Activated CD4-positive, alpha-beta memory T cell treated with anti-CD3 and anti-CD28 coated beads for 36 hours (primary cell): ENCODE measurements at regions not wholly inside any gene's neighbourhood (a gene's known extent, or its start where the extent isn't known, plus 50 kb on each side); places are given as distances from the start of the nearest gene placed in this dataset.
"Not testable (repeated sequence)": the region's sequence is repeated elsewhere in the genome, so short reads cannot be mapped to it uniquely, and the experiment has no call there.

Experiments used
- CTCF ChIA-PET: fragments of 350-600 bp; sonication (Branson Sonifier 250); formaldehyde crosslinking; loops from one replicate; lab custom pipeline; 2021; ENCODE audit warnings: antibody characterized with exemption, inconsistent platforms; lab: Charles Lee
- POLR2A ChIA-PET: fragments of 350-600 bp; sonication (Branson Sonifier 250); formaldehyde crosslinking; loops from one replicate; lab custom pipeline; 2021; ENCODE audit warnings: antibody characterized with exemption; lab: Charles Lee
- DNase-seq: peaks from one replicate; pipeline ENCODE4 v3.0.0-alpha.2; 2020
- H3K27ac Mint-ChIP-seq: one replicate; pipeline ENCODE4 v1.8.0; 2021; ENCODE audit warnings: mixed read lengths
- H3K27me3 Mint-ChIP-seq: one replicate; pipeline ENCODE4 v1.8.0; 2021; ENCODE audit warnings: mixed read lengths
- H3K36me3 Mint-ChIP-seq: one replicate; pipeline ENCODE4 v1.8.0; 2021; ENCODE audit warnings: mixed read lengths
- H3K4me1 Mint-ChIP-seq: one replicate; pipeline ENCODE4 v1.8.0; 2021; ENCODE audit warnings: low read depth, mixed read lengths
- H3K4me3 Mint-ChIP-seq: one replicate; pipeline ENCODE4 v1.8.0; 2021; ENCODE audit warnings: mild to moderate bottlenecking, mixed read lengths
- H3K9me3 Mint-ChIP-seq: one replicate; pipeline ENCODE4 v1.8.0; 2021; ENCODE audit warnings: mixed read lengths
- intact Hi-C: fragments of 100-400 bp; cut with micrococcal nuclease; formaldehyde crosslinking; loops from one replicate; pipeline ENCODE4 v1.15.1; 2023

GRCh38 chr10:58064714-58065528 lies 202.8 kb downstream of the IPMK start:
- CTCF ChIA-PET = interaction anchor here (0.6 to 1.0 kb wide), 3 partner anchors 11 to 485 kb away, joined by 3 to 4 read pairs (median 3); no protein-coding TSS in a partner anchor
- peaks cover 6% of the 10 kb centered on the region for H3K27me3 Mint-ChIP-seq
- no peak overlapping the region for H3K27ac Mint-ChIP-seq
- intact Hi-C loops = loop anchor here (10.0 kb wide), 1 partner anchor 410 kb away; no protein-coding TSS in a partner anchor
- H3K9me3 Mint-ChIP-seq = no peaks in the 10 kb centered on the region
- no peak overlapping the region for H3K4me3 Mint-ChIP-seq
- no peaks in the 10 kb centered on the region for H3K4me1 Mint-ChIP-seq
- POLR2A ChIA-PET = no interaction called here
- no peak for DNase-seq
- H3K36me3 Mint-ChIP-seq = no peaks in the 10 kb centered on the region

GRCh38 chr10:58063861-58064480 lies 203.7 kb downstream of the IPMK start:
- Mint-ChIP-seq H3K36me3 (no peaks in the 10 kb centered on the region), H3K9me3 (no peaks in the 10 kb centered on the region), H3K27ac (no peak overlapping the region), H3K4me3 (no peak overlapping the region), H3K27me3 (peaks cover 6% of the 10 kb centered on the region), H3K4me1 (no peaks in the 10 kb centered on the region)
- intact Hi-C loops = loop anchor here (10.0 kb wide), 1 partner anchor 409 kb away; no protein-coding TSS in a partner anchor
- POLR2A ChIA-PET = no interaction called here
- CTCF ChIA-PET = no interaction called here
- DNase-seq = no peak

- H3K9me3 Mint-ChIP-seq, intact Hi-C loops, DNase-seq, H3K27me3 Mint-ChIP-seq, H3K36me3 Mint-ChIP-seq, H3K27ac Mint-ChIP-seq, CTCF ChIA-PET, H3K4me3 Mint-ChIP-seq, POLR2A ChIA-PET, H3K4me1 Mint-ChIP-seq: not testable (repeated sequence)
These were observed 209.0 kb downstream of the IPMK start for GRCh38 chr10:58058683-58059082.

- ChIA-PET POLR2A (no interaction called here), CTCF (no interaction called here)
- Mint-ChIP-seq H3K27me3 (peaks cover 3% of the 10 kb centered on the region), H3K4me1 (no peaks in the 10 kb centered on the region), H3K27ac (no peak overlapping the region), H3K36me3 (no peaks in the 10 kb centered on the region), H3K9me3 (no peaks in the 10 kb centered on the region), H3K4me3 (no peak overlapping the region)
- intact Hi-C loops = no loop called here
- no peak for DNase-seq
These were observed 212.8 kb downstream of the IPMK start for GRCh38 chr10:58054881-58055280.

- POLR2A ChIA-PET = no interaction called here
- H3K9me3 Mint-ChIP-seq = no peaks in the 10 kb centered on the region
- no peak overlapping the region for H3K27ac Mint-ChIP-seq
- H3K4me1 Mint-ChIP-seq = no peaks in the 10 kb centered on the region
- H3K4me3 Mint-ChIP-seq = no peak overlapping the region
- intact Hi-C loops = no loop called here
- peaks cover 3% of the 10 kb centered on the region for H3K27me3 Mint-ChIP-seq
- CTCF ChIA-PET = interaction anchor here (0.6 kb wide), 1 partner anchor 16 kb away, joined by 3 read pairs; no protein-coding TSS in a partner anchor
- no peaks in the 10 kb centered on the region for H3K36me3 Mint-ChIP-seq
- DNase-seq = no peak
These were observed 214.9 kb downstream of the IPMK start for GRCh38 chr10:58052772-58053171.

- DNase-seq = no peak
- no peak overlapping the region for H3K4me3 Mint-ChIP-seq
- H3K27me3 Mint-ChIP-seq = no peaks in the 10 kb centered on the region
- CTCF ChIA-PET = no interaction called here
- POLR2A ChIA-PET = no interaction called here
- intact Hi-C loops = no loop called here
- no peaks in the 10 kb centered on the region for H3K36me3 Mint-ChIP-seq
- H3K9me3 Mint-ChIP-seq = no peaks in the 10 kb centered on the region
- no peak overlapping the region for H3K27ac Mint-ChIP-seq
- no peaks in the 10 kb centered on the region for H3K4me1 Mint-ChIP-seq
These were observed 217.1 kb downstream of the IPMK start for GRCh38 chr10:58050575-58050974.

- POLR2A ChIA-PET = no interaction called here
- Mint-ChIP-seq H3K27me3 (no peaks in the 10 kb centered on the region), H3K4me3 (no peak overlapping the region)
These were observed 218.8 kb downstream of the IPMK start for GRCh38 chr10:58048936-58049335.

GRCh38 chr10:58044072-58044471 lies 223.6 kb downstream of the IPMK start:
- ChIA-PET POLR2A (no interaction called here), CTCF (no interaction called here)
- DNase-seq = no peak
- H3K27ac Mint-ChIP-seq = no peak overlapping the region
- no peak overlapping the region for H3K4me3 Mint-ChIP-seq
- intact Hi-C loops = no loop called here
- no peaks in the 10 kb centered on the region for H3K4me1 Mint-ChIP-seq
- H3K9me3 Mint-ChIP-seq = peaks cover 8% of the 10 kb centered on the region
- no peaks in the 10 kb centered on the region for H3K27me3 Mint-ChIP-seq
- H3K36me3 Mint-ChIP-seq = no peaks in the 10 kb centered on the region

More at GRCh38 chr10:58048936-58049335, 218.8 kb downstream of the IPMK start:
- no peaks in the 10 kb centered on the region for H3K9me3 Mint-ChIP-seq
- no peak overlapping the region for H3K27ac Mint-ChIP-seq
- H3K4me1 Mint-ChIP-seq = no peaks in the 10 kb centered on the region
- no peak for DNase-seq
- intact Hi-C loops = no loop called here
- no peaks in the 10 kb centered on the region for H3K36me3 Mint-ChIP-seq
- CTCF ChIA-PET = no interaction called here

- Mint-ChIP-seq H3K27ac (no peak overlapping the region), H3K4me1 (no peaks in the 10 kb centered on the region), H3K27me3 (no peaks in the 10 kb centered on the region), H3K4me3 (no peak overlapping the region), H3K36me3 (no peaks in the 10 kb centered on the region), H3K9me3 (peaks cover 8% of the 10 kb centered on the region)
- ChIA-PET POLR2A (no interaction called here), CTCF (no interaction called here)
- intact Hi-C loops = no loop called here
- no peak for DNase-seq
These were observed 225.8 kb downstream of the IPMK start for GRCh38 chr10:58041901-58042300.

GRCh38 chr10:58030208-58030607 lies 237.5 kb downstream of the IPMK start:
- Mint-ChIP-seq H3K4me1 (no peaks in the 10 kb centered on the region), H3K27me3 (peaks cover 2% of the 10 kb centered on the region), H3K9me3 (no peaks in the 10 kb centered on the region), H3K27ac (no peak overlapping the region), H3K4me3 (no peak overlapping the region), H3K36me3 (no peaks in the 10 kb centered on the region)
- CTCF ChIA-PET = no interaction called here
- intact Hi-C loops = no loop called here
- DNase-seq = no peak
- POLR2A ChIA-PET = no interaction called here

GRCh38 chr10:58028597-58029366 lies 238.9 kb downstream of the IPMK start:
- no peak overlapping the region for H3K4me3 Mint-ChIP-seq
- peaks cover 2% of the 10 kb centered on the region for H3K27me3 Mint-ChIP-seq
- H3K27ac Mint-ChIP-seq = no peak overlapping the region
- ChIA-PET CTCF (no interaction called here), POLR2A (no interaction called here)
- intact Hi-C loops = no loop called here
- no peak for DNase-seq
- H3K4me1 Mint-ChIP-seq = no peaks in the 10 kb centered on the region
- H3K36me3 Mint-ChIP-seq = no peaks in the 10 kb centered on the region
- H3K9me3 Mint-ChIP-seq = no peaks in the 10 kb centered on the region

GRCh38 chr10:58027426-58027825 lies 240.3 kb downstream of the IPMK start:
- ChIA-PET CTCF (no interaction called here), POLR2A (no interaction called here)
- Mint-ChIP-seq H3K9me3 (no peaks in the 10 kb centered on the region), H3K4me3 (no peak overlapping the region), H3K4me1 (peaks cover 5% of the 10 kb centered on the region), H3K27ac (no peak overlapping the region), H3K36me3 (no peaks in the 10 kb centered on the region), H3K27me3 (peaks cover 2% of the 10 kb centered on the region)
- DNase-seq = no peak
- intact Hi-C loops = no loop called here
